ENCODE measurements at regions not wholly inside any gene's neighbourhood (a gene's known extent, or its start where the extent isn't known, plus 50 kb on each side); places are given as distances from the start of the nearest gene placed in this dataset.

- Histone ChIP-seq H3K4me3 (no peak overlapping the region), H3K27me3 (no peaks in the 10 kb centered on the region), H3K9me3 (no peaks in the 10 kb centered on the region), H3K27ac (no peak overlapping the region), H3K9ac (no peak overlapping the region), H3K4me1 (no peaks in the 10 kb centered on the region), H3K36me3 (no peaks in the 10 kb centered on the region), H4K20me1 (no peaks in the 10 kb centered on the region), H3K4me2 (no peak overlapping the region)
- TF ChIP-seq Cebpa-rat (IDR thresholded peaks at IDR 0.05): no peak
Measured at GRCh38 chr2:41717839-41718238, 330.0 kb upstream of the PKDCC start.

GRCh38 chr2:41718705-41719104, 329.1 kb upstream of the PKDCC start:
- Histone ChIP-seq H3K4me2 (no peak overlapping the region), H3K27ac (no peak overlapping the region), H3K36me3 (no peaks in the 10 kb centered on the region), H4K20me1 (no peaks in the 10 kb centered on the region), H3K4me1 (no peaks in the 10 kb centered on the region), H3K9me3 (no peaks in the 10 kb centered on the region), H3K9ac (no peak overlapping the region), H3K4me3 (no peak overlapping the region), H3K27me3 (no peaks in the 10 kb centered on the region)
- TF ChIP-seq Cebpa-rat (IDR thresholded peaks at IDR 0.05): no peak

DNA sequence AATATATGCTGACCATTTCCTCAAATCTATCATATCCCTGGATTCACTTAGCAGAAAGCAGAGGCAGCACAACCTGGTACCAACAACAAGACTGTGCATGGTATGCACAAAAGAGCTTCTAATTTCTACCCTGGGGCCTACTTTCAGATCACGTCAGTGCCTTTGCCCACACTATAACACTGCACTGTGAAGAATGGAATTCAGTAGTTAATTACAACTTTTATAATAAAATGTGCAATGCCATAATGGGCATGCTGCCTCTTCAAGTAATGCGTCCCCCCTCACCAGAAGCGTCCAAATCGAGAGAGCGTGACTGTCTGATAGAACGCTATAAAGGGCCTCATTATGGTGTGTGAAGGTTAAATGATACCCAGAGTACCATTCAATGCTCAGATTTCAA, 328.1 kb upstream of the PKDCC start:
- Histone ChIP-seq H3K4me1 (no peaks in the 10 kb centered on the region), H3K36me3 (no peaks in the 10 kb centered on the region), H3K4me3 (no peak overlapping the region), H3K27me3 (no peaks in the 10 kb centered on the region), H3K4me2 (no peak overlapping the region), H3K9ac (no peak overlapping the region), H4K20me1 (no peaks in the 10 kb centered on the region), H3K9me3 (no peaks in the 10 kb centered on the region), H3K27ac (no peak overlapping the region)
- TF ChIP-seq Cebpa-rat (IDR thresholded peaks at IDR 0.05): no peak

DNA sequence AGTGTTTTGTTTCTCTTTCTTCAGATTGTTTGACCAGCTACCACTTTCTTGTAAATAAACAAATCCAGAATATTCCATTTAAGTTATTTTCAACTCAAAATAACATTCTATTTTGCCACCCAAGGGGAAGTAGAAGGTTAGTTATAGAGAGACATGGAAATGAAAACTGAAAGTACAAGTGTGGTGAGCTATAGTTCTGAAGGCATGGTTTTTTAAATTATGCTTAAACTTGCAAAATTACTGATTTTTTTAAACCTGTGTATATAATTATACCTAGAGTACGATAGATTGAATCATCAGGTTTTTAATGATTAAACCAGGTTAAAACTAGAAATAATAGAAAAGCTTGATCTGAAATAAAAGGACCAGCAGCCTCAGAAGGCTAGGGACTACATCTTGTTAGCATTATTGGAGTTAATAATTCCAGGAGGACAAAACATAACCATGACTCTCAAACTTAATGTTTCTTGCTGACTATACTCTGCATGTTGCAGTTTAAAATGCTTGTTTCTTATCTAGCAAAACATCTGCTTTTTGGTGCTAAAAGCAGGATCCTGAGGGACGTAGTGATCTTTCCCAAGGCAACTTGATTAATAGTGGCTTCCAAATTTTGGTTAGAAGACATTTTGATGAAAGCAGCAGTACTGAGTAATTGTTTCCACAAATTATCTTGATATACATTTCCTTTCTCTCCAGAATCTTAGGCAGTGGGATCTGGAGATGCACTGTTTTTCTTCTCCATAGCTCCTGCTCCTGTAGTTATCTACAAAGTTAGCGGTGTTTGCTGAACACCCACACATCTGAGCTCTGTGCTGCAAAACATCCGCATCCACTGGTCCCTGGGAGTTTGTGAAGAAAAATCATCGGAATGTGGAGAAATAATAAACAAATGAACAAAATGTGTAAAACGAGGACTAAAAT, 327.2 kb upstream of the PKDCC start:
- no peaks in the 10 kb centered on the region for H3K36me3 ChIP-seq
- no peaks in the 10 kb centered on the region for H4K20me1 ChIP-seq
- peak overlapping the region; percentile 5; the same call in 1 of the 2 replicates for H3K4me2 ChIP-seq
- no peaks in the 10 kb centered on the region for H3K4me1 ChIP-seq
- no peaks in the 10 kb centered on the region for H3K27me3 ChIP-seq
- TF ChIP-seq Cebpa-rat (IDR thresholded peaks at IDR 0.05): no peak
- no peak overlapping the region for H3K27ac ChIP-seq
- H3K9ac ChIP-seq: no peak overlapping the region
- no peaks in the 10 kb centered on the region for H3K9me3 ChIP-seq
- H3K4me3 ChIP-seq: no peak overlapping the region

- TF ChIP-seq Cebpa-rat (IDR thresholded peaks at IDR 0.05): no peak
- Histone ChIP-seq H3K27me3 (no peaks in the 10 kb centered on the region), H4K20me1 (no peaks in the 10 kb centered on the region), H3K9me3 (no peaks in the 10 kb centered on the region), H3K27ac (no peak overlapping the region), H3K36me3 (no peaks in the 10 kb centered on the region), H3K4me1 (no peaks in the 10 kb centered on the region), H3K4me3 (no peak overlapping the region), H3K9ac (no peak overlapping the region), H3K4me2 (no peak overlapping the region)
Measured at GRCh38 chr2:41722668-41723369, 325.0 kb upstream of the PKDCC start.

GRCh38 chr2:41723526-41723925, 324.3 kb upstream of the PKDCC start:
- TF ChIP-seq Cebpa-rat (IDR thresholded peaks at IDR 0.05): no peak
- Histone ChIP-seq H3K27me3 (no peaks in the 10 kb centered on the region), H3K4me3 (no peak overlapping the region), H3K27ac (no peak overlapping the region), H3K9ac (no peak overlapping the region), H3K9me3 (no peaks in the 10 kb centered on the region), H3K4me2 (no peak overlapping the region), H3K4me1 (no peaks in the 10 kb centered on the region), H4K20me1 (no peaks in the 10 kb centered on the region), H3K36me3 (no peaks in the 10 kb centered on the region)

DNA sequence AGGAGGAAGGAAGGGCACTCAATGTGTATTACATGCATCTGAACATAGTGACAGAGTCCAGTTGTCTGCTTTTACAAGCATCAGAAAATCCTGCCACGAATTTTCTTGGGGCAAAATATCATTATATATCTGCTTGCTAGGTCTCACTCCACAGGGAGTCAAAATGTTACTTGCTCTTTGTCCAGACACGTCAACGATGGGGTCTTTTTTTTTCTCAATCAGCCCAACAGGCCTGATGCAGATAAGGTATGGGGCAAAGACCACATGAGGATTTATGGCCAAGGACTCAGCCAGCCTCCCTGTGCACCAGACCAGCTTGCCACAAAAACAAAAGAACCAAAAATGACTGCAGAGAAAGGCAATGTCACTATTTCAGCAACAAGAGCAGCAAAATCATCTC, 323.4 kb upstream of the PKDCC start:
- no peak overlapping the region for H3K27ac ChIP-seq
- no peak overlapping the region for H3K9ac ChIP-seq
- no peaks in the 10 kb centered on the region for H4K20me1 ChIP-seq
- no peak overlapping the region for H3K4me2 ChIP-seq
- H3K4me3 ChIP-seq: no peak overlapping the region
- no peaks in the 10 kb centered on the region for H3K36me3 ChIP-seq
- H3K4me1 ChIP-seq: no peaks in the 10 kb centered on the region
- no peaks in the 10 kb centered on the region for H3K9me3 ChIP-seq
- H3K27me3 ChIP-seq: no peaks in the 10 kb centered on the region
- TF ChIP-seq Cebpa-rat (IDR thresholded peaks at IDR 0.05): no peak

- Histone ChIP-seq H3K27me3 (no peaks in the 10 kb centered on the region), H3K36me3 (no peaks in the 10 kb centered on the region), H3K4me3 (no peak overlapping the region), H4K20me1 (no peaks in the 10 kb centered on the region), H3K9ac (no peak overlapping the region), H3K27ac (no peak overlapping the region), H3K4me1 (no peaks in the 10 kb centered on the region), H3K4me2 (no peak overlapping the region), H3K9me3 (no peaks in the 10 kb centered on the region)
- TF ChIP-seq Cebpa-rat (IDR thresholded peaks at IDR 0.05): no peak
Measured at GRCh38 chr2:41725901-41726300, 321.9 kb upstream of the PKDCC start.

GRCh38 chr2:41726364-41726763, 321.5 kb upstream of the PKDCC start:
- no peak for TF ChIP-seq Cebpa-rat (IDR thresholded peaks at IDR 0.05)
- Histone ChIP-seq H4K20me1 (no peaks in the 10 kb centered on the region), H3K27me3 (no peaks in the 10 kb centered on the region)

DNA sequence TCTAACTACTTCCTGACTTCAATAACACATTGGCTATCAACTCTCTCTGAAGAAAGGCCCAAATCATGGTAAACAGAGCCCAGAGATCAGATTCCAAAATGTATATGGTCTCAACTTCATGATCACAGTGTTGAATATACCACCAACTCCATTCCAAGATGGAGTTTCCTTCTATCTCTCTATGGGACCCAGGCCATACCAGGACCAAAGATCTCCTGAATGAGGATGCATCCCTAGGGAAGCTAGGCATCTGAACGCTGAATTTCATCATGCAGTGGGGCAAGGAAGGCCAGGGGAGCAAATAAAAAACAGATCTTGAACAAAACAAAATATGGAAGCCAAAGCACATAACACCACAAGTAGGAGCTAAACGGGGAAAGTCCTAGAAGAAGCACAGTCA, 320.7 kb upstream of the PKDCC start:
- H3K27ac ChIP-seq: no peak overlapping the region
- no peaks in the 10 kb centered on the region for H3K36me3 ChIP-seq
- H4K20me1 ChIP-seq: no peaks in the 10 kb centered on the region
- no peaks in the 10 kb centered on the region for H3K9me3 ChIP-seq
- H3K27me3 ChIP-seq: no peaks in the 10 kb centered on the region
- H3K9ac ChIP-seq: no peak overlapping the region
- H3K4me3 ChIP-seq: no peak overlapping the region
- no peaks in the 10 kb centered on the region for H3K4me1 ChIP-seq
- no peak overlapping the region for H3K4me2 ChIP-seq
- no peak for TF ChIP-seq Cebpa-rat (IDR thresholded peaks at IDR 0.05)

More at GRCh38 chr2:41726364-41726763, 321.5 kb upstream of the PKDCC start:
- Histone ChIP-seq H3K4me3 (no peak overlapping the region), H3K27ac (no peak overlapping the region), H3K4me2 (no peak overlapping the region), H3K9me3 (no peaks in the 10 kb centered on the region), H3K9ac (no peak overlapping the region), H3K4me1 (no peaks in the 10 kb centered on the region), H3K36me3 (no peaks in the 10 kb centered on the region)
